VCaP (cell line): ENCODE measurements at regions not wholly inside any gene's neighbourhood (a gene's known extent, or its start where the extent isn't known, plus 50 kb on each side); places are given as distances from the start of the nearest gene placed in this dataset.

Experiments
- H3K27ac ChIP-seq: fragments of 450-650 bp; 2 replicates; pipeline ENCODE4 v1.5.1; 2017
- CTCF ChIP-seq: fragments of 450-650 bp; conservative IDR thresholded peaks from 2 replicates; pipeline ENCODE4 v1.5.1; 2017; ENCODE audit warnings: mild to moderate bottlenecking, moderate library complexity

GRCh38 chr6:168194732-168195567, 115.9 kb upstream of the FRMD1 start:
- no peak for TF ChIP-seq CTCF
- peak overlapping the region; percentile 98 for H3K27ac ChIP-seq

GRCh38 chr6:168193816-168194721, 115.1 kb upstream of the FRMD1 start:
- H3K27ac ChIP-seq: peak overlapping the region; percentile 98
- TF ChIP-seq CTCF: no peak

GRCh38 chr6:168192901-168193815, 114.1 kb upstream of the FRMD1 start:
- TF ChIP-seq CTCF: no peak
- peak overlapping the region; percentile 98; the same call in 1 of the 2 replicates for H3K27ac ChIP-seq

GRCh38 chr6:168192195-168192900, 113.3 kb upstream of the FRMD1 start:
- no peak overlapping the region for H3K27ac ChIP-seq
- TF ChIP-seq CTCF: no peak

GRCh38 chr6:168190646-168191443, 111.8 kb upstream of the FRMD1 start:
- H3K27ac ChIP-seq: no peak overlapping the region
- no peak for TF ChIP-seq CTCF

- no peak overlapping the region for H3K27ac ChIP-seq
- TF ChIP-seq CTCF: no peak
Observed at GRCh38 chr6:168190014-168190405, 111.0 kb upstream of the FRMD1 start.
